Type B pancreatic cell (in vitro differentiated cells): ENCODE measurements at regions not wholly inside any gene's neighbourhood (a gene's known extent, or its start where the extent isn't known, plus 50 kb on each side); places are given as distances from the start of the nearest gene placed in this dataset.

Experiments
- DNase-seq: peaks from one replicate; pipeline ENCODE4 v3.0.0; 2021; ENCODE audit warnings: mixed read lengths; ENCODE audit not compliant: unreplicated experiment; ENCODE audit errors: extremely low spot score
- H3K27ac Mint-ChIP-seq: 2 replicates; pipeline ENCODE4 v1.8.0; 2021; ENCODE audit warnings: mild to moderate bottlenecking, mixed read lengths
- H3K27me3 Mint-ChIP-seq: 2 replicates; pipeline ENCODE4 v1.8.0; 2021; ENCODE audit warnings: mixed read lengths
- H3K36me3 Mint-ChIP-seq: 2 replicates; pipeline ENCODE4 v1.8.0; 2021; ENCODE audit warnings: mixed read lengths
- H3K4me1 Mint-ChIP-seq: one replicate; pipeline ENCODE4 v1.8.0; 2021; ENCODE audit warnings: mixed read lengths; ENCODE audit not compliant: unreplicated experiment
- H3K4me3 Mint-ChIP-seq: 2 replicates; pipeline ENCODE4 v1.8.0; 2021; ENCODE audit warnings: mild to moderate bottlenecking, mixed read lengths
- H3K9me3 Mint-ChIP-seq: 2 replicates; pipeline ENCODE4 v1.8.0; 2021; ENCODE audit warnings: mixed read lengths
- CTCF ChIP-seq: fragments of 200-600 bp; sonication (generic); conservative IDR thresholded peaks from 2 replicates; pipeline ENCODE4 v1.5.0; 2021; ENCODE audit warnings: antibody characterized with exemption, mild to moderate bottlenecking

GRCh38 chr1:4596486-4596885 lies 57.9 kb upstream of the AJAP1 start:
- Mint-ChIP-seq H3K36me3 (no peaks in the 10 kb centered on the region), H3K4me1 (no peaks in the 10 kb centered on the region)

GRCh38 chr1:4597020-4597419 lies 57.4 kb upstream of the AJAP1 start:
- Mint-ChIP-seq H3K27ac (no peak overlapping the region), H3K9me3 (no peaks in the 10 kb centered on the region), H3K4me3 (no peak overlapping the region), H3K36me3 (no peaks in the 10 kb centered on the region), H3K4me1 (no peaks in the 10 kb centered on the region), H3K27me3 (peaks cover 32% of the 10 kb centered on the region)
- no peak for TF ChIP-seq CTCF
- no peak for DNase-seq

More at GRCh38 chr1:4596486-4596885, 57.9 kb upstream of the AJAP1 start:
- peak; percentile 54 for DNase-seq
- no peak for TF ChIP-seq CTCF
- H3K27ac Mint-ChIP-seq: no peak overlapping the region
- peaks cover 26% of the 10 kb centered on the region for H3K27me3 Mint-ChIP-seq
- no peaks in the 10 kb centered on the region for H3K9me3 Mint-ChIP-seq
- no peak overlapping the region for H3K4me3 Mint-ChIP-seq

- TF ChIP-seq CTCF: no peak
- peak; percentile 25 for DNase-seq
- H3K36me3 Mint-ChIP-seq: no peaks in the 10 kb centered on the region
- no peaks in the 10 kb centered on the region for H3K9me3 Mint-ChIP-seq
- no peak overlapping the region for H3K4me3 Mint-ChIP-seq
- no peak overlapping the region for H3K27ac Mint-ChIP-seq
- no peaks in the 10 kb centered on the region for H3K4me1 Mint-ChIP-seq
- peaks cover 35% of the 10 kb centered on the region for H3K27me3 Mint-ChIP-seq
These were observed 55.8 kb upstream of the AJAP1 start for GRCh38 chr1:4598561-4598960.

GRCh38 chr1:4599521-4599920 lies 54.9 kb upstream of the AJAP1 start:
- H3K4me1 Mint-ChIP-seq: no peaks in the 10 kb centered on the region
- DNase-seq: peak; percentile 47
- no peak overlapping the region for H3K4me3 Mint-ChIP-seq
- no peaks in the 10 kb centered on the region for H3K36me3 Mint-ChIP-seq
- H3K27me3 Mint-ChIP-seq: peaks cover 37% of the 10 kb centered on the region
- TF ChIP-seq CTCF: no peak
- no peaks in the 10 kb centered on the region for H3K9me3 Mint-ChIP-seq
- no peak overlapping the region for H3K27ac Mint-ChIP-seq

GRCh38 chr1:4599951-4600481 lies 54.4 kb upstream of the AJAP1 start:
- no peak for TF ChIP-seq CTCF

More at GRCh38 chr1:4599951-4600481, 54.4 kb upstream of the AJAP1 start:
- Mint-ChIP-seq H3K27me3 (peaks cover 37% of the 10 kb centered on the region), H3K27ac (no peak overlapping the region), H3K4me3 (no peak overlapping the region), H3K9me3 (no peaks in the 10 kb centered on the region), H3K36me3 (no peaks in the 10 kb centered on the region), H3K4me1 (no peaks in the 10 kb centered on the region)
- peak; percentile 55 for DNase-seq
